ENCODE measurements at regions not wholly inside any gene's neighbourhood (a gene's known extent, or its start where the extent isn't known, plus 50 kb on each side); places are given as distances from the start of the nearest gene placed in this dataset.
A peak's percentile ranks its signal among the peaks of the same experiment; 100 is the strongest.

DNA sequence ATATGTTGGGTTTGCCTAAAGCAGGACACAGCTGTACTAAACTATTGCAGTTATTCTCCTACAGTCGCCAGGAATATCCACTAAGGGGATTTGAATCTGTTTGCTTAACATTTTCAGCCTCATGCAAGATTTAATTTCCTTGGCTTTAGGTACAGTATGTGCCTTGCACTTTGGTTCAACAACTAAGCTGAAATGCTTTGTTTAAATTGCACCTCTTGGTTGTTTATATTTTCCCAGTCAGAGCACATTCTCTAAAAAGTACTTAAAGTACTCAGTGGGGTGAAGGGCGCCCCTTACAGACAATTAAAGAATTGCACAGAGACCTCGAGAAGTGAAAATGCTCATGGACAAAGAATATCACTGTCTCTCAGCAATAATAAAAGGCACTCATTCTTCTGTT lies 107.8 kb upstream of the MTNR1B start:
- H4K12ac ChIP-seq (ENCODE audit: low read depth, low read length) = no peak overlapping the region
- H2AFZ ChIP-seq (ENCODE audit: insufficient read depth, low read length, poor library complexity) = no peak overlapping the region
- H3K36me3 ChIP-seq (ENCODE audit: control insufficient read depth in 1 of 2, insufficient read depth in 2 of 2, low read length in 2 of 2) = no peaks in the 10 kb centered on the region
- H2BK12ac ChIP-seq (ENCODE audit: low read length) = no peak overlapping the region
- H2AK5ac ChIP-seq (ENCODE audit: low read length) = no peak overlapping the region
- H4K91ac ChIP-seq (ENCODE audit: low read depth, low read length) = no peak overlapping the region
- no peaks in the 10 kb centered on the region for H3K79me2 ChIP-seq (ENCODE audit: control insufficient read depth, insufficient read depth, low read length, poor library complexity)
- no peak for DNase-seq
- no peak overlapping the region for H3K27ac ChIP-seq (ENCODE audit: low read depth, low read length)
- no peak overlapping the region for H3K4ac ChIP-seq (ENCODE audit: low read depth, low read length)
- no peak overlapping the region for H2BK5ac ChIP-seq (ENCODE audit: low read depth, low read length, poor library complexity)
- no peak overlapping the region for H3K23ac ChIP-seq (ENCODE audit: low read length)
- H3K27me3 ChIP-seq (ENCODE audit: insufficient read depth, low read length) = no peaks in the 10 kb centered on the region
- no CpG with 5 or more reads among the region's 3 CpGs for WGBS (ENCODE audit: extremely low coverage, insufficient coverage, insufficient read length)
- H3K9ac ChIP-seq (ENCODE audit: low read length) = no peak overlapping the region
- H4K8ac ChIP-seq (ENCODE audit: low read depth, low read length) = no peak overlapping the region
- no peaks in the 10 kb centered on the region for H3K9me3 ChIP-seq (ENCODE audit: insufficient read depth, low read depth, low read length)
- H3K4me3 ChIP-seq (ENCODE audit: low read depth, low read length) = no peak overlapping the region
- peaks cover 0 to 4% of the 10 kb centered on the region in 2 experiments for H3K4me1 ChIP-seq (ENCODE audit: control insufficient read depth in 1 of 2, insufficient read depth in 2 of 2, low read length in 2 of 2)
- H3K79me1 ChIP-seq (ENCODE audit: low read length) = no peaks in the 10 kb centered on the region
- no peak overlapping the region for H3K4me2 ChIP-seq (ENCODE audit: low read length)
- H3K18ac ChIP-seq (ENCODE audit: low read length) = no peak overlapping the region
- H2BK120ac ChIP-seq (ENCODE audit: insufficient read depth, low read length, poor library complexity) = no peak overlapping the region
- H3K14ac ChIP-seq (ENCODE audit: low read length) = no peak overlapping the region

DNA sequence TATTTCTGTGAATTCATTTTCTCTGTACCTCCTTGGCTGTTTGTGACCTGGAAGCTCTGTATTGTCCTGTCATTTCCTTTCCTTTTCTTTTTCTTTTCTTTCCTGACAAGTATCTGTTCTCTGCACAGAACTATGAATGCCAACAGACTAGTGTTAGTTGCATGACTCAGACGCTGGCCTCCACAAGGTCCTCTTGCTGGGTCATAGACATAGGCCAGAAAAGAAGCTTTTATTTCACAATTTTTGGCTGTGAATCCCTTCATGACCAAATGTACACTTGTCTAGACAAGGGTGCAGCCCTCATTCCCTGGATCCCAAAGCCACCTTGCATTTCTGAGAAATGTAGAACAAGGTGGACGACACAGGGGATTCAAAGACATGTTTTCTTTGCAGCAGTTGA lies 104.1 kb upstream of the MTNR1B start:
- Histone ChIP-seq H4K91ac (ENCODE audit: low read depth, low read length) (no peak overlapping the region), H4K12ac (ENCODE audit: low read depth, low read length) (no peak overlapping the region), H2BK120ac (ENCODE audit: insufficient read depth, low read length, poor library complexity) (no peak overlapping the region), H3K79me1 (ENCODE audit: low read length) (no peaks in the 10 kb centered on the region), H3K23ac (ENCODE audit: low read length) (no peak overlapping the region), H3K36me3 (ENCODE audit: control insufficient read depth in 1 of 2, insufficient read depth in 2 of 2, low read length in 2 of 2) (no peaks in the 10 kb centered on the region), H3K14ac (ENCODE audit: low read length) (no peak overlapping the region), H2AK5ac (ENCODE audit: low read length) (no peak overlapping the region), H3K4ac (ENCODE audit: low read depth, low read length) (no peak overlapping the region), H3K4me2 (ENCODE audit: low read length) (no peak overlapping the region), H4K8ac (ENCODE audit: low read depth, low read length) (no peak overlapping the region), H3K27me3 (ENCODE audit: insufficient read depth, low read length) (no peaks in the 10 kb centered on the region), H2BK12ac (ENCODE audit: low read length) (no peak overlapping the region), H2AFZ (ENCODE audit: insufficient read depth, low read length, poor library complexity) (no peak overlapping the region), H3K9ac (ENCODE audit: low read length) (no peak overlapping the region), H2BK5ac (ENCODE audit: low read depth, low read length, poor library complexity) (no peak overlapping the region), H3K4me1 (ENCODE audit: control insufficient read depth in 1 of 2, insufficient read depth in 2 of 2, low read length in 2 of 2) (peaks cover 0 to 4% of the 10 kb centered on the region in 2 experiments), H3K27ac (ENCODE audit: low read depth, low read length) (no peak overlapping the region), H3K79me2 (ENCODE audit: control insufficient read depth, insufficient read depth, low read length, poor library complexity) (no peaks in the 10 kb centered on the region), H3K4me3 (ENCODE audit: low read depth, low read length) (no peak overlapping the region), H3K18ac (ENCODE audit: low read length) (no peak overlapping the region), H3K9me3 (ENCODE audit: insufficient read depth, low read depth, low read length) (no peaks in the 10 kb centered on the region)
- peak in 1 of 2 donors; percentile 38 for DNase-seq
- WGBS (ENCODE audit: extremely low coverage, insufficient coverage, insufficient read length) = no CpG with 5 or more reads among the region's 2 CpGs

DNA sequence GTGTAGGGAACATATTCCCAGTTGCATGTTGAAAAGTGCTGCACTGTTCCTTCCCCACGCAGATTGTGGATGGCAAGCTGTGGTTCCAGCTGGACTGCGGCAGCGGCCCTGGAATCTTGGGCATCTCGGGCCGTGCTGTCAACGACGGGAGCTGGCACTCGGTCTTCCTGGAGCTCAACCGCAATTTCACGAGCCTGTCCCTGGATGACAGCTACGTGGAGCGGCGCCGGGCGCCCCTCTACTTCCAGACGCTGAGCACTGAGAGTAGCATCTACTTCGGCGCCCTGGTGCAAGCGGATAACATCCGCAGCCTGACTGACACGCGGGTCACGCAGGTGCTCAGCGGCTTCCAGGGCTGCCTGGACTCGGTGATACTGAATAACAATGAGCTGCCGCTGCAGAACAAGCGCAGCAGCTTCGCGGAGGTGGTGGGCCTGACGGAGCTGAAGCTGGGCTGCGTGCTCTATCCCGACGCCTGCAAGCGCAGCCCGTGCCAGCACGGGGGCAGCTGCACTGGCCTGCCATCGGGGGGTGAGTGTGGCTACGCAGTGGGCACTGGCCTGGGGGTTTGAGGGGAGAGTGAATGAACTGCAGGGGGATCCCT lies 102.7 kb upstream of the MTNR1B start:
- Histone ChIP-seq H3K14ac (ENCODE audit: low read length) (no peak overlapping the region), H3K36me3 (ENCODE audit: control insufficient read depth in 1 of 2, insufficient read depth in 2 of 2, low read length in 2 of 2) (no peaks in the 10 kb centered on the region), H3K4me2 (ENCODE audit: low read length) (no peak overlapping the region), H3K27ac (ENCODE audit: low read depth, low read length) (no peak overlapping the region), H4K8ac (ENCODE audit: low read depth, low read length) (no peak overlapping the region), H3K79me2 (ENCODE audit: control insufficient read depth, insufficient read depth, low read length, poor library complexity) (no peaks in the 10 kb centered on the region), H4K12ac (ENCODE audit: low read depth, low read length) (no peak overlapping the region), H3K27me3 (ENCODE audit: insufficient read depth, low read length) (no peaks in the 10 kb centered on the region), H3K4me3 (ENCODE audit: low read depth, low read length) (no peak overlapping the region), H3K79me1 (ENCODE audit: low read length) (no peaks in the 10 kb centered on the region), H3K4me1 (ENCODE audit: control insufficient read depth in 1 of 2, insufficient read depth in 2 of 2, low read length in 2 of 2) (peaks cover 0 to 4% of the 10 kb centered on the region in 2 experiments), H3K9ac (ENCODE audit: low read length) (no peak overlapping the region), H3K4ac (ENCODE audit: low read depth, low read length) (no peak overlapping the region), H3K18ac (ENCODE audit: low read length) (no peak overlapping the region), H2AFZ (ENCODE audit: insufficient read depth, low read length, poor library complexity) (no peak overlapping the region), H3K9me3 (ENCODE audit: insufficient read depth, low read depth, low read length) (no peaks in the 10 kb centered on the region), H2BK5ac (ENCODE audit: low read depth, low read length, poor library complexity) (no peak overlapping the region), H2AK5ac (ENCODE audit: low read length) (no peak overlapping the region), H2BK120ac (ENCODE audit: insufficient read depth, low read length, poor library complexity) (no peak overlapping the region), H2BK12ac (ENCODE audit: low read length) (no peak overlapping the region), H4K91ac (ENCODE audit: low read depth, low read length) (no peak overlapping the region), H3K23ac (ENCODE audit: low read length) (no peak overlapping the region)
- DNase-seq = no peak
- WGBS (ENCODE audit: extremely low coverage, insufficient coverage, insufficient read length) = no CpG with 5 or more reads among the region's 38 CpGs

DNA sequence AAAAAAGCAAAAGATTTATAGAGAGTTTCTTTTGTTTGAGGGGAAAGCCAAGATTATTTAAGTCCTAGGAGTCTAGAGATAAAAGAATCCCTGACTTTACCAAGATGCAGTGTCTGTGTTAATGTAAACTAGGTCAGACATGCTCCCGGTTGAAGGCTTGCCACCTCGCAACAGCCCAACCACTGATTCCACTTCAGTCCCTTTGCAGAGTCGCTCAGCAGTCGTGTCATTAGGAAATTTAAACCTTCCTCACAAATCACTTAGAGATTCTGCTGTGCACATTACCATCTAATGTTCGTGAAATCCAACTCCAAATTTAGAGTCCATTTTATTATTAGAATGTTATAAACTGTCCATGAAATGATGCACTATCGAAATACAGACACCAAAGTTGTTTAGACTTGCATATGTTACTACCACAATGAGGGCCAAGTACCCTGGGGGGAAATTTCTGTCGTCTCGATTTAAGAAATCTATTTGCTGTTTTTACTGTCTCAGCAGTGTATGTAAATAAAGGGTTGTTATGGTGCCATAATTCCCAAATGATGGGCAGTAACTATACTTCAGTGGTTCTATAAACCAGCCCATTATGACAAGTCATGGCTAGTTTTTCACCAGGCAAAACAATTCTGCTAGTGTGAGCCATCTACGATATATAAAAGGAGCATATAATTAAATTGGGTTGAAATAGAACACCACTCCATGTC lies 101.4 kb upstream of the MTNR1B start:
- Histone ChIP-seq H2BK5ac (ENCODE audit: low read depth, low read length, poor library complexity) (no peak overlapping the region), H3K4me1 (ENCODE audit: control insufficient read depth in 1 of 2, insufficient read depth in 2 of 2, low read length in 2 of 2) (peaks cover 0 to 4% of the 10 kb centered on the region in 2 experiments), H2BK120ac (ENCODE audit: insufficient read depth, low read length, poor library complexity) (no peak overlapping the region), H4K12ac (ENCODE audit: low read depth, low read length) (no peak overlapping the region), H3K23ac (ENCODE audit: low read length) (no peak overlapping the region), H2BK12ac (ENCODE audit: low read length) (no peak overlapping the region), H3K9ac (ENCODE audit: low read length) (no peak overlapping the region), H4K8ac (ENCODE audit: low read depth, low read length) (no peak overlapping the region), H3K27me3 (ENCODE audit: insufficient read depth, low read length) (no peaks in the 10 kb centered on the region), H3K79me2 (ENCODE audit: control insufficient read depth, insufficient read depth, low read length, poor library complexity) (no peaks in the 10 kb centered on the region), H2AK5ac (ENCODE audit: low read length) (no peak overlapping the region), H2AFZ (ENCODE audit: insufficient read depth, low read length, poor library complexity) (no peak overlapping the region), H3K4me2 (ENCODE audit: low read length) (no peak overlapping the region), H3K4me3 (ENCODE audit: low read depth, low read length) (no peak overlapping the region), H3K79me1 (ENCODE audit: low read length) (no peaks in the 10 kb centered on the region), H3K14ac (ENCODE audit: low read length) (no peak overlapping the region), H4K91ac (ENCODE audit: low read depth, low read length) (no peak overlapping the region), H3K9me3 (ENCODE audit: insufficient read depth, low read depth, low read length) (no peaks in the 10 kb centered on the region), H3K27ac (ENCODE audit: low read depth, low read length) (no peak overlapping the region), H3K18ac (ENCODE audit: low read length) (no peak overlapping the region), H3K36me3 (ENCODE audit: control insufficient read depth in 1 of 2, insufficient read depth in 2 of 2, low read length in 2 of 2) (no peaks in the 10 kb centered on the region), H3K4ac (ENCODE audit: low read depth, low read length) (no peak overlapping the region)
- no CpG with 5 or more reads among the region's 9 CpGs for WGBS (ENCODE audit: extremely low coverage, insufficient coverage, insufficient read length)
- DNase-seq = no peak

All from trophoblast cell (in vitro differentiated cells and primary cell).